Skin of body (tissue), 1 donor: ENCODE measurements at regions not wholly inside any gene's neighbourhood (a gene's known extent, or its start where the extent isn't known, plus 50 kb on each side); places are given as distances from the start of the nearest gene placed in this dataset.

ENCODE experiments used
- DNase-seq: peaks from one replicate; lab custom pipeline; 2025; lab: John Stamatoyannopoulos, UW

DNA sequence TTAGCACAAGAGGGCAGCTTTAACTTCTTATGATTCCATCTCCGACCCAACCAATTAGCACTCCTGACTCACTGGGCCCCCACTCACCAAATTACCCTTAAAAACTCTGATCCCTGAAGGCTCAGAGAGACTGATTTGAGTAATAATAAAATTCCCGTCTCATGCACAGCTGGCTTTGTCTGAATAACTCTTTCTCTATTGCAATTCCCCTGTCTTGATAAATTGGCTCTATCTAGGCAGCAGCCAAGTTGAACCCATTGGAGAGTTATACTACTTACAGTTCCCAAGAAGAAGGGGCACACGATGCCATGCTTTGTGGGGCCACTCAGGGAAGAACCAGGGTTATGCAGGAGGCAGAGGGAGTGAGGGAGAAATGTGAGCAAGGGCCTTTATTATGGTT lies 632.8 kb downstream of the TSN start:
- DNase-seq, result no peak

DNA sequence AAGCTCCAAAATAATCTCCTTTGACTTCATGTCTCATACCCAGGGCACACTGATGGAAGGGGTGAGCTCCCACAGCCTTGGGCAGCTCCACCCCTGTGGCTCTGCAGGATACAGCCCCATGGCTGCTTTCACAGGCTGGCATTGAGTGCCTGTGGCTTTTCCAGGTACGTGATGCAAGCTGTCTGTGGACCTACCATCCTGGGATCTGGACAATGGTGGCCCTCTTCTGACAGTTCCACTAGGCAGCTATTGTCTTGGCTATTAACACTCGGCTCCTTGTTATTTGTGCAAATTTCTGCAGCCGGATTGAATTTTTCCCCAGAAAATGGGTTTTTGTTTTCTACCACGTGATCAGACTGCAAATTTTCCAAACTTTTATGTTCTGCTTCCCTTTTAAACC lies 634.2 kb downstream of the TSN start:
- no peak for DNase-seq

DNA sequence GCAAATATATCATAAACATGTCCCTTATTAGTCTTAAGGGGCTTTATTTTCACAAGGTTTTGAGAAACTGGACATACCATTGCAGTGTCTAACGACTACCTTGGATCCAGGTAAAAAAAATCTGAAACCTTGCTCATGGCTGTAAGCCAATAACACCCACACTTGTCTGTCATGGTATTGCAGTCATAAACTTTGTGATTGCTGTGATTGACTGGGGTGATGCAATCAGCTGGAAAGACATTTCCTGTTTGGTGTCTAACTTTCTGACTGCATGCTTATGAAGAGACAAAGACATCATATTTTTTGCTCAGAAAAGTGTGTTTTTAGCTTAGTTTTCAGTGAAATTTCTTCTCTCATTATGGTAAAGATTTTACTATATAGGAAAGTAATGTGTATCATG lies 635.0 kb downstream of the TSN start:
- no peak for DNase-seq

DNA sequence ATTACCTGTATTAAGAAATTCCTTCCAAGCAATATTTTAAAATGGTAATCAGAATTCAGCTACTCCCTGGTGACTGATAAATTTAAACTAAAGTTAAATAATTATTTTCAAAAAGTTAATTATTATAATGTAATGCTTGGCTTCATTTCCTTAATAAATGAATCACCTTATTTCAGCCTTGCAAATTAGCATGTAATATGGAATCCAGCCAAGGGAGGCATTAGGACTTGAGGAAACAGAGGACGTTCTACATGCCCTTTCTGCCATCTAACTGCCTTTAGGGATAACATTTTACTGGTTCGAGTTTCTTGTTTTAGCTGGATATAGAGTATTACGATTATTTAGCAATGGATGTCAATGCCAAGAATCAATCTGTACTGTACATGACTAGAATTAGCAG lies 636.3 kb downstream of the TSN start:
- no peak for DNase-seq

DNA sequence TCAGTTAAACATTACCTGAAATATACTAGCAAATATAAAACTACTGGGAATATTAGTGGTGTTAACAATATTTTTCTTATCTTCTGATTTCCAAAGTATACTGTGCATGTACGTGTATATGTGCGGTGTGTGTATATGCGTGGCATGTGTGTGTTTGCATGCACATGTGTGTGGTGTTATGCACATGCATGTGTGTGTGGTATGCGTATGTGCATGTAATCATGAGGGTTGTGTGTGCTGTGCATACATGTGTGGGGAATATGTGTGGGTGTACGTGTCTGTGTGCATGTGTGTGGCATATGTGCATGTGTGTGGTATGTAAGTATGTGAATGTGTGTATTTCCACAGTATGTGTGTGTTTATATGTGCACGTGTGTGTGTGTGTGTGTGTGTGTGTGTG lies 640.2 kb downstream of the TSN start:
- no peak for DNase-seq

DNA sequence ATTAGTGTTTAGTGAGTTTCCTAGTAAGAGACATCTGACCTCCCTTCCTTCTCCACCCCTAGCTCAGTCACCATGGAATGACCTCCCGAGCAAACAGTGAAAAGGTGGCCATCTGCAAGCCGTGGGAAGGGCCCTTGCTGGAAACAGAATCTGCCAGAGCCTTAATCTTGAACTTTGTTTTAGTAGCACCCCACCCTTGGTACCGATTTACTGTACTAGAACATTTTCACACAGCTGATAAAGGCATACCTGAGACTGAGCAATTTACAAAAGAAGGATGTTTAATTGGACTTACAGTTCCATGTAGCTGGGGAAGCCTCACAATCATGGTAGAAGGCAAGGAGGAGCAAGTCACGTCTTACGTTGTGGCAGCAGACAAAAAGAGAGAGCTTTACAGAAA lies 655.8 kb downstream of the TSN start:
- no peak for DNase-seq

DNA sequence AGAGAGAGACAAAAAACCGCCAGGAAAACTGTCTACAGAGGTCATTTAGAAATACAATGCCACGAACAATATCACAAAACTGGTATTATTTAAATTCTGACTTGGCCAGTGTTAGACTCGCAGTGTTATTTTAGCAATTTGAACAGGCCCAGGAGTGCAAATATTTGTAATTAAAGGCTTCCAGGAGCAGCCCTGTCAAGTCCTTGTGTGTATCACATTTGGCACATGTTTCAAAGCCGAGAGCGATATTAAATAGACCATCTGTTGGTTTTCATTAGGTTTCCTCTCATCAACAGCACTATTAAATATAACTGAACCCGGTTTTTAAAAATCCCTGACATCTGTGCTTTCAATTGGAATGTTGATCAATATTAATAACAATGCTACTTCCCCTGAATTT lies 656.9 kb downstream of the TSN start:
- DNase-seq, result no peak

DNA sequence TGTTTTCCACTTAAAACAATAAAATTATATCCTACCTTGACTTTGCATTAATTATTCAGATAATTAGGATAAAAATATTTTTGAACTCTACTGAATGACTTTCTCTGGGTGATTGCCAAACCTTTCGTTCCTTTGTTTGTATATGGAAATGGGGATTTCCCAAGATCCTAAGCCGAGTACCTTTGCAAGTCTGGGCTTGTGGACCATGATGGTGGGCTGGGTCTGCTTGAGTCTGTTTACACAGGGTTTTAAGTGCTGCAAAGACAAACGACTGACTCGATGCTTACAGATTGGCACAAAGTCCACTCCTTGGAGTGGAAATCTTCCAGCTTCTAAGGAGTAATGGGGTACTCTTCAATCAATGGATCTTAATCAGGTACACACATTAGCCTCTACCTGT lies 659.5 kb downstream of the TSN start:
- no peak for DNase-seq

DNA sequence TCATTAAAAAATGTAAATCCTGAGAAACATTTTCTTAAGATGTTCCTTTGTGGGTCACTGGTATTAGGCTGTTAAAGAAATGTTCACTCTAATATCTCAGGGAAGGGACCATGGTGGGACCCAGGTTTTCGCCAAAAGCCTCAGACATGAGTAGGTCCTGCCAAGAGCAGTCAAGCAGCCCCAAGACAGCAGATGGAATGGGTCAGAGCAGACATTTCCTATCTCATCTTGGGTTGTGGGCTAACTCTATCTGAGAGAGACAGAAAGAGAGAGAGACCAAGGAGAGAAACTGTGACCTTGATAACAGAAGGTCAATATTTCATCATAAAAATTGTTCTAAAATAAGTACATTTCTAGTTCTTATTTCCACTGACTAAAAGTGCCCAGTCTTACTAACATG lies 661.7 kb downstream of the TSN start:
- no peak for DNase-seq

DNA sequence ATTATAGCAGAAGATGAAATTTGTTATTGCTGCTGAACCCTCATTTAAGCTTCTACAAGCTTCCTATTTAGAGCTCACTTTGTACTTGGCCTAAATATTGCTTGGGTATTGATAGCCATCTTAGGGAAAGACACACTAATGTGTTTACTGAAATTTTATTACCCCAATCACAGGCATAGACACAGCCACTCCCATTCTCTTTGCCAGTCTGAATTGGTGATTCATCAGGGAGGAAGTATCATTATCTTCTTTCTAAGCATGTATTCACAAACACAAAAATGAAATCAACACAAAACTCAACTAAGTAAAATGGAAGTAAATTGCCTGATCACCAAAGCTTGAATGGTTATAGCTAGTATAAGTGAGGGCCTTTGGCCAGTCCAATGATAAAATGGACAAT lies 666.3 kb downstream of the TSN start:
- no peak for DNase-seq

DNA sequence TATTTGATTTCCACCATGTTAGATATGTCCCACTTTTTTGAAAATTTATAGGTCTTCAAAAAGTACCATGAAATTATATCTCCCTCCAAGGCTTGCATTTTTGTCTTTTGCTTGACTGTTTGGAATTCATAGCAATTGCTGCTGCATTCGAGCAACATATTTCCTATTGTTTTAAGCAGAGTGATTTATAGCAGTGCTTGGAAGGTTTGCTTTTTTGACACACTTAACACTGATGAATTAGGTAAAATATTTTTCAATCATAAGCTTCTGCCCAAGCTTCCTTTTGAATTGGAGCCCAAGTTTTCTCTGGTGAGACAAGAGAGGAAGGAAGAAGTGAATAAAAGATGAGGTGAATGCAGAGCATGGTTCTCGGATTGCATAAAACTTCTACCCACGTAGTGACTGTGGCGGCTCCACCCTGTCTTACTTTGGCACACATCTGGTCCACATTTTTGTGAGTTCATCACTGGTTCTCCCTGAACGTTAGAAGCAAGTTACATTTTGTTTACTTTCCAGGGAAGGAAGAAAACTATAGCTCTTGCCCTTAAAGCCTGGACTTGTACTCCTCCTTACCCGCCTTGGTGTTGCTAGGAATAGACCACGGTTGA lies 667.0 kb downstream of the TSN start:
- no peak for DNase-seq

DNA sequence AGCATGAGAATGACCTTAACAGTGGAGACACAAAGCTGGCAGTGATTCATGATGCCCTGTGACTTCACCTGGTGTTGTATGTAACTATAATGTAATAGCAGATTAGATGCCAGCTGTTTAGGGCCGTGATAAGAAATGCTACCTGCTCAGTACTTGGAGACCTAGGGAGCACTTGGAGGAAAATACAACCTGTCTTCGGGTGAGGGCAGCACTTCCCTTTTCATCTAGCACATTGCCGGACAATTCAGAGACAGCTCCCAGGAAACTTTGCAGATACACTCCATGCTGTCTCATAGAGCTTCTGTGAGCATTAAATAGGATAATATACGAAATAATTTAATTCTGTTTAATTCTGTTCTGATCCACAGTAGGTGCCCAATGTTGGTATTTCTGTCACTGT lies 668.5 kb downstream of the TSN start:
- no peak for DNase-seq

DNA sequence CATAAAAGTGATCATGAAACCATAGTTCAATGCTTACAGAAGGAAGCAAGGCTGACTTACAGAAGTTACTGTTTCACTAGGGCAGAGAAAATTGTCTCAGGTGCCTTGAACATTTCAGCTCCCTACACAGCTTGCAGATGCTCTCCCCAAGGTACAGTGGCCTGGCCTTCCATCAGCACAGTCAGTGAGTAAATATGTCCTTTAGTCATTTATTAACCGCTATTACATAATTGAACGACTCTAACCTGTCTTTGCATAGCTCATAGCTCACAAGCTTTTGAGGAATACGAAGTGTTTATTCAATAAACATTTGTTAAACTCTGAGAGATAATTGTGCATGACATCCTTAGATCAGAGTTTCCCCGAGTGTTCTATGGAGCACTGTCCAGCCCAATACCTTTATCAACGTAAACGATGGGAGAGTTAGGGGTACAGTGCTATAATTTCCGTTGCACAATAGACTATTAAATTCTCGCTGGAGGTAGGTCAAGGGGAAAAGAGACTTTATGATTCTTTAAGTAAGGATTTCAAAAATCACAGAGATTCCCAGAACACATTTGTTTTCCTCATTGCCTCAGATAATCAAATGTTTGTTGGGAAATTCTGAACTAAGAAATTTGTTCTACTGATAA lies 677.8 kb downstream of the TSN start:
- DNase-seq, result no peak

DNA sequence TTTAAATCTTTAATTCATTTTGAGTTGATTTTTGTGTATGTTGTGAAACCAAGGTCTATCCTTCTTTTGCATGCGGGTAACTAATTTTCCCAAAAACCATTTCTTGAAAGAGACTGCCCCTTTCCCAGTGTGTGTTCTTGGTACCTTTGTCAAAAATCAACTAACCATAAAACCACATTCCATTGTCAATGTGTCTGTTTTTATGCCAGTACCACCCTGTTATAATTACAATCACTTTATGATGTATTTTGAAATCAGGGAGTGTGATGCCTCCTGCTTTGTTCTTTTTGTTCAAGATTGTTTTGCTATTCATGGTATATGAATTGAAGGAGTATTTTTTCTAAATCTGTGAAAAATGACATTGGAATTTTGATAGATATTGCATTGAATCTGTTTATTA lies 689.6 kb downstream of the TSN start:
- DNase-seq, result no peak

DNA sequence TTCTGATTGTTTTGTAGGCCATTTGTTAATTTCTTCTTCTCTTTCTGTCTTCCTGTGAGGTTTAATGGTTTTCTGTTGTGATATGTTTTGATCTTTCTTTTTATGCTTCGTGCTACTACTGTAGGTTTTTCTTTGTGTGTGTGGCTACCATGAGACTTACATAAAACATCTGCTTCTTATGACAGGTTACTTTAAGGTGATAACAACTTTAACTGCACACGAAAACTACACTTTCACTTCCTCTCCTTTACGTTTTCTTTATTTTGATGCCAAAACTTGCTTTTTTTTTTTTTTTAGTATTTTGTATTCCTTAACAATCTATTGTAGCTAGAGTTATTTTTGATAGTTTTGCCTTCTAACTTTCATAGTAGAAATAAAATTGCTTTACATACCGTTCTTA lies 691.3 kb downstream of the TSN start:
- no peak for DNase-seq

DNA sequence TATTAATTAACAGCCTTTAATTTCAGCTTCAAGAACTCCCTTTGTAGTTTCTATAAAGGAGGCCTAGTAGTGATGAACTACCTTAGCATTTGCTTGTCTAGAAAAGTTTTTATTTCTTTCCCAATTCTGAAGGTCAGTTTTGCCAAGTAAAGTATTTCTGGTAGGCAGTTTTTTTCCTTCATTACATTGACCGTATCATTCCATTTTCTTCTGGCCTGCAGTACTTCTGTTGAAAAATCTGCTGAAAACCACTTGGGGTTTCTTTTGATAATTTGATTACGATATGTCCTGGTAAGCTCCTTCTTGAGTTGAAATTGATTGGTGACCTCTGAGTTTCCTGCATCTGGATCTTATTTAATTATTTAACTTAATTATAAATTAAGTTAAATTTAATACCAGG lies 691.8 kb downstream of the TSN start:
- DNase-seq, result no peak

DNA sequence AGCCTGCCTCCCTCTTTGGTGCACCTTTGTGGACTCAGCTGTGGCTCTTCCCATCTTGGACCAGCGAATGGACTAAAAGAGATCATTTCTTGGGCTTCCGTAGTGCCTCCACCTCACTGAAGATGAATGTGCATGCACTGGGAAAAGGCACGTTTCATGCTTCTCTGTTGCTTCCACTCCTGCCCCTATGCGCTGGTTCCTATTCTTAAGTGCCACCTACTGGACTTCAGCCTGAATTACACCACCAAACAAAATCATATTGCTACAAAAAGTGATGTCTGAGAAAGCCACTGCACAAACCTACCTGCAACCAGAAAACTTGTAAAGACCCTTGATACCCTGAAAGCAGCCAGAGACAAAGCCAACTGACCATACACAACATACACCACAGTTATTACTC lies 695.6 kb downstream of the TSN start:
- DNase-seq, result no peak

DNA sequence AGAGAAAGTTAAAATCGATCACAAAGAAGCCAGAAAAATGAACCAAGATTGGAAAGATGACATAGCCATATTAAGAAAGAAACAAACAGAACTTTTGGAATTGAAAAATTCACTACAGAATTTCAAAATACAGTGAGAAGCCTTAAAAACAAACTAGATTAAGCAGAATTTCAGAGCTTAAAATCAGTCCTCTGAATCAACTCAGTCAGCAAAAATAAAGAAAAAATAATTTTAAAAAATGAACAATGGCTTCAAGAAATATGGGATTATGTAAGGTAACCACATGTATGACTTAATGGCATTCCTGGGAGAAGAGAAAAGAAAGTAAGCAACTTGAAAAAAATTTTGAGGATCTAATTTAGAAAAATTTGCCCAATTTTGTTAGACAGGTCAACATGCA lies 696.2 kb downstream of the TSN start:
- no peak for DNase-seq

DNA sequence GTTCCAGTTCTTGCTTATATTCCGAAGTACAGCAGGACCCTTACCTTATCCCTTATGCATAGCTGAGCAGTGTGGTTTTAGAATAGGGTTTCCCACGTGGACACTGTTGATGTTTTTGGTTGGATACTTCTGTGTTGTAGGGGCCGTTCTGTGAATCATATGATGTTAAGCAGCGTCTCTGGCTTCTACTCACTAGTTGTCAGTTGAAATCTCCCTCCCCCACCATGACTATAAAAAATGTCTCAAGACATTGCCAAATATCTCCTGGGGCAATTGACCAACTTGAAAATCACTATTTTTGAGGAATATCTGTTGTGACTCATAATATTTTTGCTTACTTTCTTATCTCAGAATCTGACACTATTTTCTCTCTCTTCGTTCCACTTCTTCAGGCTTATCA lies 713.7 kb downstream of the TSN start:
- no peak for DNase-seq

DNA sequence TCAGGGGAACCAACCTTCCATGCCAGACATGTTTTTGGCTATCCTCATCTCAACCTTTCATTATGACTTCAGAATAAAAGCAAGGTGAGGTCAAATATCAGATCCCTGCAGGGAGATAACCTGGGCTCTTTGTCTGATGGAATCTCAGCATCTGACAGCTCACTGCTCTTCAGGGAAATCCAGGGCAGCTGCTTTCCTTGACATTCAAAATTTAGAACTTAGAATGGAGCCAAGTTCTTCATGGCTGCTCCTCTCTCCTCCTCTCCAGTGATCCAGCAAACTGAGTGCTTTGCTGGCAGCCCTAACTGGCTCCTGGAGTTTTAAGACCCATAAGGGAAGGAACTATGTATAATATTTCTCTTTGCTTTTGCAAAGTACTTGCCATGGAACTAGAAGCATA lies 716.3 kb downstream of the TSN start:
- peak; percentile 44 for DNase-seq

DNA sequence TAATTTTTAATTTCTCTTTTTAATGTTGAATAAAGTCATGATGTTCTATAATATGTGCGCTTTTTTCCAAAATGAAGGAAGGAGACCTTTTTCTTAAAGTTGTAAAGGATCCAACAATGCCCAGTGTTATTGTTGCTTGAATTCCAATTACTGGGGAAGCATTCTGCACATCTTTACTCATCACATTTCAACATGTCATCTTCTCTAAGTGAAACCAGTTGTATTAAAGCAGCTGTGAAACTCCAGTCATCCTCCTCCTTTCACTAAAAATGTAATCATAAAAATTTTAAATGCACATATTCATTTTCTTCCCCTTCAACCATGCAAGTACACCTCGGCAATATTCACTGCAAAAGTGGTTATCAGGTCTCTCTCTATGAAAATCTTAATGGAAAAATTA lies 722.7 kb downstream of the TSN start:
- DNase-seq, result no peak

DNA sequence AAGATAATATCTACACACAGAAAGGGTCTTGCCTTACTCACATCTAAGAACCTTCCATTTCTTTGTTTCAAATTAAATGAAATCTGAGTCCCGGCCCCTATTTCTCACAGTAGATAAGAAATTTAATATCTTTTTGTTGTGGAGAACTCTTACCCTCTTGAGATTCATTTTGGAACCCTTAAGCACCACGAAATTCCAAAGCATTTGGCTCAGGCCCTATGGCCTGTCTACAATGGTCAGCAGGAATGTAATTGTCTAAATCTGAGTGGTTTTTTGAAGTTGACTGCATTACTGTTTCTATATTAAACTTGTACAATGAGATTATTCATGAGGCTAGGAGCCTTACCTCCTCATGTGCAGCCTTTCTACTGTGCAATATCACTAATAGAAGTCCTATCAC lies 723.3 kb downstream of the TSN start:
- no peak for DNase-seq

DNA sequence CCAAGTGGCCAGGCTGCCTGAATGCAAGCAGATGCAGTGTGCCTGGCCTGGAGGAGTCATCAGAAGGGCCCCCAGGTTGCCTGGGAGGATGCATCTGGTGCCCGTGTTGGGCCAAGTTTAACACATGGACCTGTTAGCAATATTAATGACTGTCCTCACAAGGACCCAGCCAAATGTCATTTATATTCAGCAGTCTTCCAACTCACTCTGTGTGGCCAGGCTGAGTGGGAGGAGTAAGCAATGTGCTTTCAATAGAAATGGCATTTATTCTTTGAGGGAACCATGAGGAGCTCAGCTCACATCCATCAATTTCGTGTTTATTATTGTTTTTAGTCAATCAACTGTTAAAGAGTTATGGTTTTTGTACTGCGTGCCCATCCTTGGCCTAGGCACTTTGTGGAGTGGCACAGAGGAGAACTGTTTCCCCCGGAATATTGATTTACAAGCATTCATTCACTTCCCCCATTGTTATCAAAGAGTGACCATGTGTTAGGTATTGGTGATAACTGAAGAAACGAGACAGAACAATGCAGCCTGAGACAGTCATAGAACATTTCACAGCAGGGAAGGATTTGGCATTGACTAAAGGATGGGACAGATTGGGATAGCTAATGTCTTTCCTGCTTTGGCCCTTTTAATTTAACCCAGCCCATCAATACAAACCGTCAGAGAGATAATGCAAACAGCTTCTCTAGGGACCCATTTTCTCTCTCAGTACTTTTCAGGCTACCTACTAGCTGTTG lies 725.2 kb downstream of the TSN start:
- no peak for DNase-seq
